Naive thymus-derived CD8-positive, alpha-beta T cell (primary cell): ENCODE measurements at regions not wholly inside any gene's neighbourhood (a gene's known extent, or its start where the extent isn't known, plus 50 kb on each side); places are given as distances from the start of the nearest gene placed in this dataset.

ENCODE experiments used
- ATAC-seq, 2 donors: fragments of 150-1000 bp; cut with Tn5 transposase in 1 of 2; sonication (Bioruptor Pico), chemical (Tn5 transposase) in 1 of 2; 1 replicate in 1 of 2; 2 replicates in 1 of 2; pipeline ENCODE4 v1.10.0; 2021; ENCODE audit warnings: mild to moderate bottlenecking in 2 of 2, moderate library complexity in 2 of 2
- POLR2A ChIA-PET: fragments of 350-600 bp; sonication (Branson Sonifier 250); formaldehyde crosslinking; loops from one replicate; lab custom pipeline; 2021; ENCODE audit warnings: antibody characterized with exemption; lab: Charles Lee
- DNase-seq, 10 donors: peaks; one replicate each; pipeline versions ENCODE4 v3.0.0 to v3.0.0-alpha.2; 2020 to 2022
- H3K27ac Mint-ChIP-seq, 10 donors: one replicate each; pipeline ENCODE4 v1.8.0; 2020 to 2022; ENCODE audit warnings: mild to moderate bottlenecking in 10 of 10, mixed read lengths in 10 of 10, moderate library complexity in 4 of 10, inconsistent platforms in 1 of 10
- H3K27me3 Mint-ChIP-seq, 5 donors: one replicate each; pipeline ENCODE4 v1.8.0; 2021 to 2022; ENCODE audit warnings: mixed read lengths in 5 of 5
- H3K36me3 Mint-ChIP-seq, 3 donors: one replicate each; pipeline ENCODE4 v1.8.0; 2020 to 2022; ENCODE audit warnings: mixed read lengths in 3 of 3, mild to moderate bottlenecking in 2 of 3, inconsistent platforms in 1 of 3
- H3K4me1 Mint-ChIP-seq, 4 donors: one replicate each; pipeline ENCODE4 v1.8.0; 2021 to 2022; ENCODE audit warnings: mixed read lengths in 4 of 4
- H3K4me3 Mint-ChIP-seq, 10 donors: one replicate each; pipeline ENCODE4 v1.8.0; 2020 to 2022; ENCODE audit warnings: mild to moderate bottlenecking in 10 of 10, mixed read lengths in 10 of 10, moderate library complexity in 6 of 10, inconsistent platforms in 1 of 10
- H3K9me3 Mint-ChIP-seq, 9 donors: one replicate each; pipeline ENCODE4 v1.8.0; 2020 to 2022; ENCODE audit warnings: mixed read lengths in 9 of 9, mild to moderate bottlenecking in 3 of 9, inconsistent platforms in 1 of 9, moderate library complexity in 1 of 9

DNA sequence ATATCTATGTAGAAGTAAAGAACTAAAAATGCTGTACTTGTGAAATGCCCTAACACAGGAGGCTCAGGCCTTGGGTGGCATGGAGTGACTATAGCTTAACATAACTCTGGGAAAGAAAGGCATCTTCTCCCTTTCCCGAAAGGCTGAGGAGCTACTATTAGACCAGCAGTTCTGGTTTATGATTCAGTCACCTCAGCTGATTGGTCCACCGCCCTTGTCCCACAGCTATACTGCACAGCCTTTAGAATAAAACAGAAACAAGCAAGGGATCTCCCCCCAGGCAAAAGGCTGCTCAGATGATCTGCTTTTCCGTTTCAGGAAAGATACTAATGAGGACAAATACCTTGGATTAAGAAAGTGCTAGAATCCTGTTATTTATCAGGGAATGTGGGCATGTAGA lies 171.3 kb downstream of the SNCA start:
- H3K36me3 Mint-ChIP-seq = peaks cover 0 to 2% (median 0%) of the 10 kb centered on the region in 3 donors
- peaks cover 0 to 4% (median 0%) of the 10 kb centered on the region in 9 donors for H3K9me3 Mint-ChIP-seq
- H3K27ac Mint-ChIP-seq = no peak overlapping the region
- ATAC-seq (no peak), DNase-seq (no peak)
- no peak overlapping the region for H3K4me3 Mint-ChIP-seq
- H3K27me3 Mint-ChIP-seq = peaks cover 4 to 11% (median 8%) of the 10 kb centered on the region in 5 donors
- POLR2A ChIA-PET = no interaction called here
- H3K4me1 Mint-ChIP-seq = no peaks in the 10 kb centered on the region

DNA sequence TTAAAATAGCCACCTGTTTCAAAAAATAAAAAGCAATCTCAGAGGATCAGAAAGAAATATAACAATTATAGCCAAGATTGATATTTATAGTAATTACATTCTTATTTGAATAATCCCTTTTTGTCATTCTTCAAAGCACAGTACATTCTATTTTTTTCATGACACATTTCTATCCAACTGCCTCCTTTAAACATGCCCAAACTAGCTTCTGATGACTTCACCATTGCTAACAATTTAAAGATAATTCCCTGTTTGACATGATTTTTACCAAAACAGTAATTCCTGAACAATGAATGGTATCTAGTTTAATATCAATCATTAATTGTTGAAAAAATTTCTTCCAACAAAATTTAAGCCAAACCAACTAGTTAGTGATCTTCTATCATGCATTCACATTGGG lies 172.4 kb downstream of the SNCA start:
- Mint-ChIP-seq H3K4me1 (no peaks in the 10 kb centered on the region), H3K27me3 (peaks cover 2 to 11% (median 4%) of the 10 kb centered on the region in 5 donors), H3K9me3 (no peaks in the 10 kb centered on the region), H3K4me3 (no peak overlapping the region), H3K36me3 (no peaks in the 10 kb centered on the region), H3K27ac (no peak overlapping the region)
- DNase-seq = no peak
- ATAC-seq = no peak
- POLR2A ChIA-PET = no interaction called here

GRCh38 chr4:89661173-89661899 lies 175.6 kb downstream of the SNCA start:
- no peaks in the 10 kb centered on the region for H3K9me3 Mint-ChIP-seq
- no peak overlapping the region for H3K27ac Mint-ChIP-seq
- no peaks in the 10 kb centered on the region for H3K36me3 Mint-ChIP-seq
- H3K4me3 Mint-ChIP-seq = no peak overlapping the region
- peaks cover 0 to 5% (median 3%) of the 10 kb centered on the region in 5 donors for H3K27me3 Mint-ChIP-seq
- DNase-seq (no peak), ATAC-seq (no peak)
- H3K4me1 Mint-ChIP-seq = peaks cover 0 to 2% (median 0%) of the 10 kb centered on the region in 4 donors
- POLR2A ChIA-PET = no interaction called here

DNA sequence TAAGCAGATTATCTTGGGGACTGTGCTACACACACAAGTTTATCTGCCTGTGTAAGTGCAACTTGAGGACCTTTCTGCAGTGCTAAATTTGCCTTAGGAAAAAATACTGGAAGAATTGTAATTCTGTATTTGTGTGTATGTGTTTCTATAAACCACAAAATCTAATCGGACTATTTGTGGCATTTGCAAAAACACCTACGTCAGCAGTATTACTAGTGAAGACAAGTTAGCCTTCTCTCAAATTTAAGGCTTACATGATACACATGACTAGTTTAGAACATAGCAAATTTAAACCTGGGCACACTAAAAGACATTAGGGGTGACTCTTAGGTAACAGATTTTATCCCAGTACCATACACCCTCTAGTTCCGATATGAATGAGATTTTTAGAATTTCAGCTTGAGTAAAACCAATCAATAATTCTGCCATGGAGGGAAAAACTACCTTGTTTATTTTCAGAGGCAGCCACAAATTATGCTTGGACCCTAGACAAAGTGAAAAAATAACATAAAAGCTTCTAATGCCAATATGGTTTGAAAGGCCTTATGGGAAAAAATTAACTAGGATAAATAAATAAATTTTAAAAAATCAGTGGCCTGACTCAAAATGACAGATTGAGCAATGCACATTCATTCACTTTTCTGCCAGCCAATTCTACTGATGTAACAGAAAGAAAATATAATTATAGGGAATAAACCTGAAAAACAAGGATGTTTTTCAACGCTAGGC lies 176.4 kb downstream of the SNCA start:
- Mint-ChIP-seq H3K27ac (no peak overlapping the region), H3K9me3 (no peaks in the 10 kb centered on the region), H3K4me3 (no peak overlapping the region), H3K36me3 (no peaks in the 10 kb centered on the region), H3K27me3 (peaks cover 0 to 5% (median 3%) of the 10 kb centered on the region in 5 donors), H3K4me1 (peaks cover 0 to 2% (median 0%) of the 10 kb centered on the region in 4 donors)
- POLR2A ChIA-PET = no interaction called here
- DNase-seq (no peak), ATAC-seq (no peak)

- Mint-ChIP-seq H3K9me3 (no peaks in the 10 kb centered on the region), H3K4me1 (peaks cover 0 to 2% (median 0%) of the 10 kb centered on the region in 4 donors), H3K27ac (no peak overlapping the region), H3K27me3 (peaks cover 0 to 5% (median 3%) of the 10 kb centered on the region in 5 donors), H3K36me3 (no peaks in the 10 kb centered on the region), H3K4me3 (no peak overlapping the region)
- ATAC-seq (no peak), DNase-seq (no peak)
- POLR2A ChIA-PET = no interaction called here
Measured at GRCh38 chr4:89658701-89659024, 178.3 kb downstream of the SNCA start.

DNA sequence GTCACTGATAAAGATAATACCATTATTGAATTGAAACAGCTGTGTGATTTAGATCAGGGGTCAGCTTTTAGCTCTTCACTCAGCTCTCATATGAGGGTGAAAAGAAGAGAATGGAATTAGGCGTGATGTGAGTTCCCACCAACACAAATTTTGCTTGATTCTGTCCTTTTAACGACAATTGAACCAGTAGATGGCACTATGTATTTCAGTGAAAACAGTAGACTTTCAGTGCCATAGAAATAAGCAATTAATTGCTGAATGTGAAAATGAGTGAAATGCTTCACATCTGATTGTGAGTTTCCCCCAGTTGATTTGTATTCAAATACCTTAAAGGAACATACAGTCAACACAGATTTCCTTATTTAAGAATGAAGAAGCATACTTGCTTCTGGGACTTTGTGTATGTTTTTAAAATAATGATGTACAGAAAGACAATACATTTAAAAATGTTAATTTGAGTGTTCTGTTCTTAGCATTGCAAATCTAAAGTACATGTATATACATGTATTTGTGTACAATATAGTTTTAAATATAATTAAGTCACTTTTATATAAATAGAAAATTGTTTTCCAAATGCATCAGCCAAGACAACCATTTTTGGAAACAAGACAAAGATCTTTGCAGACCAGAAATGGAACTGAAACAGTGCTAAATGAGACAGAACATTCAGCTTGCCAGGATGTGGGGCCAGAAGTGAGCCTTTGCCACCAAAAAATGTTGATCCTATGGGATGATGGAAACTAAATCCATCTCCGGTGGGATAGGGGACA lies 178.8 kb downstream of the SNCA start:
- Mint-ChIP-seq H3K36me3 (no peaks in the 10 kb centered on the region), H3K27ac (no peak overlapping the region), H3K4me3 (no peak overlapping the region), H3K4me1 (peaks cover 0 to 2% (median 0%) of the 10 kb centered on the region in 4 donors), H3K9me3 (no peaks in the 10 kb centered on the region), H3K27me3 (peaks cover 0 to 5% (median 2%) of the 10 kb centered on the region in 5 donors)
- DNase-seq = peak in 1 of 10 donors; percentile 8
- POLR2A ChIA-PET = no interaction called here
- no peak for ATAC-seq

DNA sequence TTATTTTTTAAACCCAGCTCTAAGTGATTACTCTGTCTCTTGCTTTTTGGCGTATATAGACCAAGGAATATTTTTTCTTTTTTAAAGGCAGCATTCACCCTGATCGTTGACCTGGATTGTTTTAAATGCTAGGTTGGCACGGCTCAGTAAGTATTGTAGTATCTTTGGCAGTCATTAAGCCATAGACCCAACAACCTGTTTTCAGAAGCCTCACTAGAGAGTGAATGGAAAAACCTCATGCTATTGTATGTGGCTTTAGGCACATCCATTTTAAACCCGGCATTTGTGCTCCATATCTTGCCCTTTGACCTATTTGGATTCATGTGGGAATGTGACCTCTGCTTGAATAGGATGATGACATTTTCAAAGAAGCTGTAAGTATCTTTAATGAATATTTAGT lies 183.9 kb downstream of the SNCA start:
- DNase-seq (no peak), ATAC-seq (no peak)
- Mint-ChIP-seq H3K9me3 (peaks cover 0 to 3% (median 0%) of the 10 kb centered on the region in 9 donors), H3K4me1 (no peaks in the 10 kb centered on the region), H3K4me3 (no peak overlapping the region), H3K27me3 (peaks cover 0 to 2% (median 0%) of the 10 kb centered on the region in 5 donors), H3K36me3 (no peaks in the 10 kb centered on the region), H3K27ac (no peak overlapping the region)
- POLR2A ChIA-PET = no interaction called here

DNA sequence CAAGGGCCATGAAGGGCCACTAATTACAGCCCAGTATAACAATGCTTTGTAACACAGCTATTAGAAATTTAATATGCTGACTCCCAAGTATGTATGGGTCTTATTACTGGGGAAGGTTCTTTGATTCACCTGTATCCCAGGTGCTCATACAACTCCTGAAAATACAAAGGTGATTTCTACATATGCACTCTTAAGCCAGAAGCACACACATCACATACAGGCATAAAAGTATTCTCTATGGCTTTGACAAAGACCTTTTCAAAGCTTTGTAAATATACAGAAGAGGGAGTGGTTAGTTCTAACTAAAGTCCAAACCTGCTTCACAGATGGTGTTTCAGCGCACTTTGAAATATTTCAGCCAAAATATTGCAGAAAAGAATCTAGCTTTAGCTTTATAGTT lies 191.5 kb downstream of the SNCA start:
- POLR2A ChIA-PET = no interaction called here
- no peak for ATAC-seq
- H3K27me3 Mint-ChIP-seq = peaks cover 0 to 5% (median 1%) of the 10 kb centered on the region in 5 donors

DNA sequence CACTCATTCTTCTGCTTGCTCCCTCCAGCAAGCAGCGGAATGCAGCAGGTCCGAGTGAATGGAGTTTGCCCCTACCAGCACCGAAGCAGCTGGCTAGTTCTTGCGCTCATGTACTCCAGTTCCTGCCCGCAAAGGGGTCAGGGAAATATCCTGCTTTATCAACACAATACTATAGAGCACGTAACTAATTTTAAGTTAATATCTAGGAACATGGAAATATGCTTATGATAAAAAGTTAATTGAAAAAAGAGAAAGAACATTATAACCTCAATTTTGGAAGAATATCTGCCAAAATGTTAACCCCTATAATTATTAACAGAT lies 195.6 kb downstream of the SNCA start:
- POLR2A ChIA-PET = interaction anchor here (0.6 kb wide), 1 partner anchor 232 kb away, joined by 5 read pairs; no protein-coding TSS in a partner anchor
- DNase-seq (no peak), ATAC-seq (no peak)
- Mint-ChIP-seq H3K27ac (no peak overlapping the region), H3K4me1 (no peaks in the 10 kb centered on the region), H3K4me3 (no peak overlapping the region), H3K9me3 (no peaks in the 10 kb centered on the region), H3K27me3 (peaks cover 0 to 8% (median 5%) of the 10 kb centered on the region in 5 donors), H3K36me3 (no peaks in the 10 kb centered on the region)

More for the DNA sequence above, 191.5 kb downstream of the SNCA start:
- no peak overlapping the region for H3K27ac Mint-ChIP-seq
- peaks cover 0 to 3% (median 0%) of the 10 kb centered on the region in 9 donors for H3K9me3 Mint-ChIP-seq
- no peak for DNase-seq
- no peaks in the 10 kb centered on the region for H3K36me3 Mint-ChIP-seq
- H3K4me3 Mint-ChIP-seq = no peak overlapping the region
- H3K4me1 Mint-ChIP-seq = no peaks in the 10 kb centered on the region

DNA sequence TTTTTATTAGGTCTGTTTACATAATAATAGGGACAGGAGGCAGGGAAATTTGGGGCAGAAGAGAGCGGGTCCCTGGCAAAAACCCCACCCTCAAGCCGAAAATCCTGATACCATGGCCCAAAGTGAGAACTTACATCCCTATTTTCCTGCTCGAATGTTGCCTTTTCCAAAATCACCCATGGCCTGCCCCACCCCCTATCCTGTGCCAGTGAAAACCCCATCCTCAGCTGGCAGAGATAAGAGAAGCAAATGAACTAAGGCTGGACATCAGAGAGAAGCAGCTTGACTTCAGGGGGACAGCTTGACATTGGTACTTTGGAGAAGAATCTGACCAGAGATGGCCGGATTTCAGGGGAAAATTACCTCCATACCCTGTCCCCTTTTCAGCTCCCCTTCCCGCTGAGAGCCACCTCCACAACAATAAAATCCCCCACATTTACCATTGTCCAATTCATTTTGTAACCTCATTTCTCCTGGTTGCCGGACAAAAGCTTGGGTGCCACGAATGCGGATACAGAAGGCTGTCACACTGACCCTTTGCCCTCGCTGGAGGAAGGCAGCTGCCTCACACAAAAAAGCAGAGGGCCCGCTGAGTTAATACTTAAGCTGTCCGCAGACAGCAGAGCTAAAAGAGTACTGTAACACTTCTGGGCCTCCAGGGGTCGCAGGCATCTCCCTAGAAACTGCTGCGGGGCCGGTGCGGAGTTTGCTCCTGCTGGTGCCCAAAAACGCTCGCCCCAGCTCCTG lies 196.2 kb downstream of the SNCA start:
- Mint-ChIP-seq H3K27me3 (peaks cover 0 to 8% (median 5%) of the 10 kb centered on the region in 5 donors), H3K27ac (no peak overlapping the region), H3K9me3 (no peaks in the 10 kb centered on the region), H3K4me3 (no peak overlapping the region), H3K36me3 (no peaks in the 10 kb centered on the region), H3K4me1 (no peaks in the 10 kb centered on the region)
- POLR2A ChIA-PET = no interaction called here
- ATAC-seq (no peak), DNase-seq (no peak)

DNA sequence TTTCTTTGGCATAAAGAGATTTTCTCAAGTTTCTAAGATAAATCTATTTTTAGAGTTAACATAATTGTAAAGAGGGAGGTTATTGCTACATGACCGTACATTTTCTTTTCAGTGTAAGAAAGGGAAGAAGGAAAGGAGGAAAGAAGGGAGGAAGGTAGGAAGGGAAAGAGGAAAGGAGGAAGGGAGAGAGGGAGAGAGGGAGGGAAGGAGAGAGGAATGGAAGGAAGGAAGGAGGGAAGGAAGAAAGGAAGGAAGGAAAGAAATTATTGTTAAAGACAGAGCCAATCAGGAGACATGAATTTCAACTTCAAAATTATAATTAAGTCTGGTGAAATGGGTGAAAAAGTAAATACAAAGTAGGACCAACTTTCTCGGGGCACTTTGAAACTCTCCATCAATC lies 197.6 kb downstream of the SNCA start:
- DNase-seq (no peak), ATAC-seq (no peak)
- no peak overlapping the region for H3K4me3 Mint-ChIP-seq
- no peaks in the 10 kb centered on the region for H3K4me1 Mint-ChIP-seq
- H3K9me3 Mint-ChIP-seq = no peaks in the 10 kb centered on the region
- peaks cover 0 to 8% (median 5%) of the 10 kb centered on the region in 5 donors for H3K27me3 Mint-ChIP-seq
- POLR2A ChIA-PET = no interaction called here
- peak overlapping the region in 1 of 10 donors; percentile 9 for H3K27ac Mint-ChIP-seq
- no peaks in the 10 kb centered on the region for H3K36me3 Mint-ChIP-seq

GRCh38 chr4:89625599-89626293 lies 211.2 kb downstream of the SNCA start:
- H3K9me3 Mint-ChIP-seq = no peaks in the 10 kb centered on the region
- H3K27me3 Mint-ChIP-seq = peaks cover 4 to 12% (median 9%) of the 10 kb centered on the region in 5 donors
- H3K27ac Mint-ChIP-seq = no peak overlapping the region
- POLR2A ChIA-PET = no interaction called here
- H3K4me1 Mint-ChIP-seq = no peaks in the 10 kb centered on the region
- no peaks in the 10 kb centered on the region for H3K36me3 Mint-ChIP-seq
- ATAC-seq (no peak), DNase-seq (no peak)
- H3K4me3 Mint-ChIP-seq = no peak overlapping the region
